Hypothalamus (tissue), 51 donors: ENCODE measurements at regions not wholly inside any gene's neighbourhood (a gene's known extent, or its start where the extent isn't known, plus 50 kb on each side); places are given as distances from the start of the nearest gene placed in this dataset.
"Not testable (repeated sequence)": the region's sequence is repeated elsewhere in the genome, so short reads cannot be mapped to it uniquely, and the experiment has no call there.

Experiments
- DNase-seq, 51 donors: peaks; one replicate each; lab custom pipeline; 2025; lab: John Stamatoyannopoulos, UW

DNA sequence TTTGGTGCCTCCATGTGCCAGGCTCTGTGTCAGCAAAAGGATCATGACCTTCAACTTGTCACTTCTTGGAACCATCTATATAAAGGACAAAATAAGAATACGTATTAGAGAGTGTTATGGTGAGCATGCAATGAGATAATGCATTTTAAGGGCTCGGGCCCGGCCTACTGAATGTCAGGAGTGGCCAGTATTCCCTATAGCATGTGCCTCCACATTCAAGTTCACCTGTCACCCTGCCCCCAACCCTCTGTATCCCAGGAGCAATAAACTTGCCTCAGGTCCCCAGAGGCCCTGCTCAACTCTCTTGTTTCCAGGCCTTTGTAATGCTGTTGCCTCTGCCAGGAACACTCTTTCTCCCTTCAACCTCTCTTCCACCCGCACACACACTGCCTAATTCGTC is 90.2 kb upstream of the SLC6A11 start:
- no peak for DNase-seq

- no peak for DNase-seq
Measured at GRCh38 chr3:10726787-10727186, 89.2 kb upstream of the SLC6A11 start.

- no peak for DNase-seq
Measured at GRCh38 chr3:10729439-10729838, 86.6 kb upstream of the SLC6A11 start.

DNA sequence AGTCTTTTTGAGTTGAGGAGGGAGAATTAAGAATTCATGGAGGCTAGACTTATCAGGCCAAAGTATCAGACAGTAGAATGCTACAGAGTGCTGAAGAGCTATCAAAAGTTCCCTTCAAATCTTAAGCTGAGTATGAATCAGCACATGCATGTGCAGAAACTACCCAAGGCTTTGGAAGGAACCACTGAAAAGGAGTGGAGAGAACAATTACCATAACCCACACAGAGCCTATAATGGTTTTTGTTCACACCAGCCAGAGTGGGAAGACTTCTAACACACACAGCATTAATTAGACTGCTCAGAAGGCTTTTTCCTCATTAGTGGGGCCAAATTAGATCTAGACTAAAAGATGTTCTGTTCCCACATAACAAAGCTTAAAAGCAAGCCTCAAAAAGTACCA is 83.7 kb upstream of the SLC6A11 start:
- DNase-seq: peak in 1 of 51 donors; percentile 37

DNA sequence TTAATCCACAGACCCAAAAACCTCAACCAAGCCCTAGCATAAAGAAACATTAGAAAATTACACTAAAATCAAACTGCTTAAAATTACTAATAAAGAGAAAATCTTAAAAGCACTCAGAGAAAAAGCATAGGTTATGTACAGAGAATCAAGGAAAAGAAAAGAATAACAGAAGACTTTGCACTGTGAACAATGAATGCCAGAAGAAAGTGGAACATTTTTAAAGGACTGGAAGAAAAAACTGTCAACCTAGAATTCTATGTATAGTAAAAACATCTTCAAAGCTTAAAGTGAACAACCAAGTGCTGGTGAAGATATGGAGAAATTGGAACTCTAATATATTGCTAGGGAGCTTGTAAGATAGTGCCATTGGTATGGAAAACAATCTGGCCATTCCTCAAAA is 82.7 kb upstream of the SLC6A11 start:
- no peak for DNase-seq

- DNase-seq: not testable (repeated sequence)
Measured at GRCh38 chr3:10736444-10736843, 79.6 kb upstream of the SLC6A11 start.

DNA sequence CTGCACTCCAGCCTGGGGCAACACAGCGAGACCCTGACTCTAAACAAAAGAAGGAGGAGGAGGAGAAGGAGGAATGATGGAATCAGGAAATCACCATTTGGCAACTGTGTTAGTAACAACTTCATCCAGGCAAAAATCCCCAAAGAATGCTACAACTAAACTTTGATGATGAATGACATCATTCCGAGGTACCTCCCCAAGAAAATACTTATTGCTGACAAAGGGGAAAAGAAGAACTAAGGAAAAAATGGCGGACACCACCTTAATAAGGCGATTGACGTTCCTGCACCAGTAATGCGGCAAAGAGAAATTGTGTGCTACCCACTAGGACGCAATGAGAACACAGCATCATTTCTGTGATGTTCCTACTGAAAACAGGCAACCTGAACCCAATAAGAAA is 78.2 kb upstream of the SLC6A11 start:
- DNase-seq: no peak

GRCh38 chr3:10738688-10739372 is 77.2 kb upstream of the SLC6A11 start:
- peak in 48 of 51 donors; percentile 8 to 79 (median 56) for DNase-seq

GRCh38 chr3:10740954-10741353 is 75.1 kb upstream of the SLC6A11 start:
- DNase-seq: no peak

DNA sequence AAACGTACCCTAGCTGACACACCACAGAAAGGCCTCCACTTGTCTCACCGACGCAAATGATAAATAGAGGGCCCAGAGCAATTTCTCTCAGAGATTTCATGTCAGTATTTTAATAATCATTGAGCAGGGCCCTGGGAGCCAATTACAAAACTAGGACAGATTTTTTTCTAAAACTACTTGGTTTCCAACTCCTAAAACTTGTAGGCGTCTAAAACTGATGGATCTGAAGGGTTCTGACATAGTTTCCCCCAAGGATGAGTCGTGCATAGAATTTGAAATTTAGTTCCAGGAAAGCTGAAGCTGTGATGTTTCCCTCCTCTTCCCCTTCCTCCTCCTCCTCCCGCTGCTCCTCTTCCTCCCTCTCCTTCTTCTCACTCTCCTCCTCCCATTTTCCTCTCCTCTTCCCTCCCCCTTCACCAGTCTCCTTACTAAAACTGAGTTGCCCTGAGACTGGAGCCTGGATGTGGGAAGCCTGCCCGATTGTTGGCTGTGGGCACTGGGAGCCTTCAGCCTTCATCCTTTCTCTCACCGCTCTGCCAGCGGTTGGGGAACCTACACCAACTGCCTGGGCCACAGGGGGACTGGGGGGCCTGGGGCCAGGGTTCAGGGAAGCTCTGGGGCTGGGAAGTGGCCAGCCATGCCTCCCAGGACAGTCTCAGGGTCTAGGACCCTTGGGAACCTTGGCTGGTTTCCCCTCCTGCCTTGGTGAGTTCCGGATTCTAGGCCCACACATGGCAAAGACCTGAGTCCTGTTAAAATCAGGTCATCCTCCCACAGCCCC is 73.9 kb upstream of the SLC6A11 start:
- no peak for DNase-seq

- DNase-seq: no peak
Measured at GRCh38 chr3:10743366-10744097, 72.5 kb upstream of the SLC6A11 start.

DNA sequence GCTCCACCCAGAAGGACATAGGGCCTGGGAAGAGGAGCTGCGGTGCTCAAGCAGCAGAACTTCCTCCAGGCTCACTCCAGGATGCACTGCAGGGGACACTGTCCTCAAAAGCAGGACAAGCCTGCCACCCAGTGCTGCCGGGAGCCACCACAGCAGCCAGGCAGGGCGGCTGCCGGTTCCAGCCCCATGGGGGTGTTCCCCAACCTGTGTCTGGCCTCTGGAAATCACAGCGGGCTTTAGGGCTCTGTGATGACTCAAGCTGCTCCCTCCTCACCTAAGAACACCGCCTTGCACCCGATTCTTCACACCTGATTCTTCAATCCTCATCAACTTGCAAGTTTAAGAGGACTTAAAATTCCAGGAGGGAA is 71.9 kb upstream of the SLC6A11 start:
- peak in 1 of 51 donors; percentile 10 for DNase-seq

DNA sequence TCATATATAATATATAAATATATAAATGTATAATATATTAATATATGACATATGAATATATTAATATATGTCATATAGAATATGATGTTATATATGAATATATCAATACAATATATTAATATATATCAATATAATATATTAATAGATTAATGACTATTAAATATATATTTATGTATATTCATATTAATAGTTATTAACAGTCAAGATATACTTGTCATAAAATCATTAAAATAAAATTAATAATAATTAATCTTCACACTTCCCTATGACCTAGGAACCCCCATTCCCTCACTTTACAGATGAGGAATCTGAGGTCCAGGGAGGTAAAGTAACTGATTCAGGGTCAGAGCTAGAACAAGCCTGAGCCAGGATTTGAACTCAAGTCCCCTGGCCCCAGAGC is 70.6 kb upstream of the SLC6A11 start:
- DNase-seq: no peak

DNA sequence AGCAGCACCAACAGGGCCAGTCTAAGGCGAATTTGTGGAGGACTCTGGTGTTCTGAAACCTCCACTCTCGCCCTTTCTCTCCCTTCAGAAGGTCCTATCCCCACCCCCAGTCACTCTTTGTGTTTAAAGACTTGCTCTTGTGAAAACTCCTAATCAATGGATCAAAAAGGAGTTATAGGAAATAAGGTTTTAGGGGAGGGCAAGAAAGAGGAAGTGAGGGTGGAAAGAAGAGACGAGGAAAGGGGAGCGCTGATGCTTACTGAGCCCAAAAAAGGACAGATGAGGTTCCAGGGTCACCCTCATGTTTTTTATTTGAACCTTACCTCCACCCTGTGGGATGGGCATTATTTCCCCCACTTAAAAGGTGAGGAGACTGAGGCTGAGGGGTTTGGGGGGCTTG is 70.0 kb upstream of the SLC6A11 start:
- no peak for DNase-seq

- DNase-seq: no peak
Measured at GRCh38 chr3:10746684-10747083, 69.3 kb upstream of the SLC6A11 start.

- no peak for DNase-seq
Measured at GRCh38 chr3:10747341-10747740, 68.7 kb upstream of the SLC6A11 start.

- DNase-seq: no peak
Measured at GRCh38 chr3:10748040-10748439, 68.0 kb upstream of the SLC6A11 start.

DNA sequence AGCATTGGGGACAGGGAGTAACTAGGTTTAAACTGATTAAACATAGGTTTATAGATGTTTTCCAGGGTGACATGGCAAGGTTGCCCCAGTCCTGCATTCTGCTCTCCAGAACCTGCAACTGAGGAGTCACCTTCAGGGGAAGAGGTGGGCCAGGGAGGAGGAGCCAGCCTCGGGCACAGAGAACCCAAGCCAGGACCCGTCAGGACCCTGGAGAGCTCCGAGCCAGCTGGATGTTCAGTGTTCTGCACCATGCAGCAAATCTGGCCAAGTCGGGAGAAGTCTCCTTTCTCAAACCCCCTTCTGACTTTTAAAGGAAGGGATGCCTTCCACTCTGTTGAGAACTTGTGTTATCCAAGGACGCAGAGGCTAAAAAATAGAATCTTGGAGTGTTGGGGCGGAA is 62.1 kb upstream of the SLC6A11 start:
- peak in 1 of 51 donors; percentile 15 for DNase-seq

DNA sequence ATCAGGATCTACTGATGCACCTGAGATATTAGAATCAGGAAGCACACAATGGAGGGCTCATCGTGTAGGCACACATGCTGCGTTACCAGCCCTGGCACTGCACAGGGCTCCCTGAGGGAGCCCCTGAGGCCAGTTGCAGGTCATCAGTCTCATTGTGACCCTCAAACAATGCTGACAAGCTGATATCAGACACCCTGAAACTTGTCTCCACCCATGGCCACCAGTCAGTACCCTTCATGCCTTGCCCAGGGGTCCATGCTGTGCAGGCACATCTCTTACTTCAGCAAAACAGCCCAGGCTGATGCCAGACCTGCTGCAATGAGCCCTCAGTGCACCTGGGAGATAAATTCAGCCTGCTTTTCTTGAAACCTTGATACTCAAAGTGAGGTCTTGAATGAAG is 59.5 kb upstream of the SLC6A11 start:
- no peak for DNase-seq

DNA sequence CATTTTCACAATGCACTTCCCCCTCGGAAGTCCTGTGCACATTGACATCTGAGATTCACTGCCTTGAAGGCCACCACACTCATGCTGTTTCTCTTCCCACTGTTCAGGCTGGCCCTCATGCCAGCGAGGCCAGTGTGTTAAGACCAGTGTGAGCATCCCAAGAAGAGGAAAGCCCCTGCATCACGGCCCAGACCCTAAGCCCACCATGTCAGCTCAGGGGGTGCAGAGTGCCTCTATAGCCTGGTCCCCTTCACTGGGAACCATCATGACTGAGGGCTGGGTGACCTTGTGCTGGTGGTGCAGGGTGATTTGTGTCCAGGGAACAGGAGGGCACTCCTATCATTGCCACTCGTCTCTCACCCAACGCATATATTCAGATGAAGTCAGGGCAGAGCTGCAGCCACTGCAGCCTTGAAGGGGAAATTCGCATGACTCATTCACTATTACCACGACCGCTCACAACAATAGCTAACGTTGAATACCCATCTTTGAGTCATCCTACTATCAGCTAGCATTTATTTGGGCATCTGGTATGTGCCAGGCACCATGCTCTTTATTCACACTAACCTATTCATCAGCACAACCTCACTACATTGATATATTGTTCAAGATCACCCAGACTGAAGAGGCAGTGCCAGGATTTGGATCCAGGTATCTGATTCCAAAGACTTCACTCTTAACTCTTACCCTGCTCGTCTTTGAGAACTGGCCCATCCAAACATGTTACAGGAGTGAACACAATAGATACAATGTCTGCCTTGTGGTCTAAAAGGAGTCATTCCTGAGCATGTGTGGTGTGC is 58.8 kb upstream of the SLC6A11 start:
- DNase-seq: no peak

GRCh38 chr3:10757821-10758130 is 58.3 kb upstream of the SLC6A11 start:
- DNase-seq: no peak
